Activated B cell treated with CpG ODN at 0.5 μM for 24 hours (primary cell): ENCODE measurements at regions not wholly inside any gene's neighbourhood (a gene's known extent, or its start where the extent isn't known, plus 50 kb on each side); places are given as distances from the start of the nearest gene placed in this dataset.

Source experiments
- ATAC-seq: fragments of 200-7000 bp; cut with Tn5 transposase; one replicate; pipeline ENCODE4 v1.10.0; 2021; ENCODE audit warnings: low read depth, mild to moderate bottlenecking, moderate library complexity
- CTCF ChIA-PET: fragments of 350-600 bp; sonication (Branson Sonifier 250); formaldehyde crosslinking; loops from one replicate; lab custom pipeline; 2021; ENCODE audit warnings: antibody characterized with exemption; lab: Charles Lee
- POLR2A ChIA-PET: fragments of 350-600 bp; sonication (Branson Sonifier 250); formaldehyde crosslinking; loops from one replicate; lab custom pipeline; 2021; ENCODE audit warnings: antibody characterized with exemption; lab: Charles Lee
- DNase-seq: peaks from one replicate; pipeline ENCODE4 v3.0.0; 2022
- H3K27ac Mint-ChIP-seq: one replicate; pipeline ENCODE4 v1.8.0; 2020; ENCODE audit warnings: mixed read lengths
- H3K27me3 Mint-ChIP-seq: one replicate; pipeline ENCODE4 v1.8.0; 2021; ENCODE audit warnings: mixed read lengths
- H3K36me3 Mint-ChIP-seq: one replicate; pipeline ENCODE4 v1.8.0; 2021; ENCODE audit warnings: low read depth, mixed read lengths
- H3K4me1 Mint-ChIP-seq: one replicate; pipeline ENCODE4 v1.8.0; 2021; ENCODE audit warnings: mixed read lengths
- H3K4me3 Mint-ChIP-seq: one replicate; pipeline ENCODE4 v1.8.0; 2020; ENCODE audit warnings: mild to moderate bottlenecking, mixed read lengths
- H3K9me3 Mint-ChIP-seq: one replicate; pipeline ENCODE4 v1.8.0; 2020; ENCODE audit warnings: mixed read lengths
- intact Hi-C: fragments of 100-400 bp; cut with micrococcal nuclease; formaldehyde crosslinking; loops from one replicate; pipeline ENCODE4 v1.15.1; 2024
- TF ChIP-seq, protein P1 (sequence below): fragments of 200-600 bp; IDR thresholded peaks from one replicate; pipeline ENCODE4 v1.8.0; 2022; ENCODE audit warnings: antibody characterized with exemption, mild to moderate bottlenecking

DNA sequence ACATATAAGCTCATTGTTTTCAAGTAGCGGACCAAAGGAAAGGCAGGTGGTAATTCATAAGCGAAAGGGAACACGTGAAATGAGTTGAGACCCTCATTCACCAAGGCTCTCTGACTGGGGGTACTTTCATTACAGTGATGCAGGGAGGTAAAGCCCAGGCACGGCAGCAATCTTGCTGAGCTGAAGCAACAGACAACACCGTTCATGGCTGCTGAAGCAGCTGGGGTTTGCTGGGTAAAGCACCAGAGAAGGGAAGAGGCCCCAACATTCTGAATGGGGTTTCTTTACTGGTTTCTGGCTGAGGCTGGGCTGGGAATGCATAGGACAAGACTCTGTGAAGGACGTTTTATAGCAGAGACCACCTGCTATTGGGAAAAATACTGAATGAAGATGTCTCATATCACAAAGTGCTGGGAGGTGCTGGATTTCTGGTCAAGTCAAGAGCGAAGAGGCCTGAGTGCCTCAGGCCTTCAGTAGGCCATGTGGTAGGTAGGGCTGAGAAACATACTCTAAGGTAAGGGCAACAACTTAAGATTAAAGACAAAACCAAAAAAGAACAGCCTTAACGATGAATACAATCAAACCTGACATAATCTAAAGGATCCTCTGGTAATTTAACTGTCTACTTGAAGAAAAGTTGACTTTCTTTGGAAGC is 324.7 kb upstream of the PIK3C3 start:
- H3K27me3 Mint-ChIP-seq, result no peaks in the 10 kb centered on the region
- ATAC-seq (no peak), DNase-seq (no peak)
- POLR2A ChIA-PET, result no interaction called here
- no peak overlapping the region for H3K4me3 Mint-ChIP-seq
- TF ChIP-seq, protein P1, sequence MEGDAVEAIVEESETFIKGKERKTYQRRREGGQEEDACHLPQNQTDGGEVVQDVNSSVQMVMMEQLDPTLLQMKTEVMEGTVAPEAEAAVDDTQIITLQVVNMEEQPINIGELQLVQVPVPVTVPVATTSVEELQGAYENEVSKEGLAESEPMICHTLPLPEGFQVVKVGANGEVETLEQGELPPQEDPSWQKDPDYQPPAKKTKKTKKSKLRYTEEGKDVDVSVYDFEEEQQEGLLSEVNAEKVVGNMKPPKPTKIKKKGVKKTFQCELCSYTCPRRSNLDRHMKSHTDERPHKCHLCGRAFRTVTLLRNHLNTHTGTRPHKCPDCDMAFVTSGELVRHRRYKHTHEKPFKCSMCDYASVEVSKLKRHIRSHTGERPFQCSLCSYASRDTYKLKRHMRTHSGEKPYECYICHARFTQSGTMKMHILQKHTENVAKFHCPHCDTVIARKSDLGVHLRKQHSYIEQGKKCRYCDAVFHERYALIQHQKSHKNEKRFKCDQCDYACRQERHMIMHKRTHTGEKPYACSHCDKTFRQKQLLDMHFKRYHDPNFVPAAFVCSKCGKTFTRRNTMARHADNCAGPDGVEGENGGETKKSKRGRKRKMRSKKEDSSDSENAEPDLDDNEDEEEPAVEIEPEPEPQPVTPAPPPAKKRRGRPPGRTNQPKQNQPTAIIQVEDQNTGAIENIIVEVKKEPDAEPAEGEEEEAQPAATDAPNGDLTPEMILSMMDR, result no peak
- H3K27ac Mint-ChIP-seq, result no peak overlapping the region
- intact Hi-C loops, result no loop called here
- CTCF ChIA-PET, result no interaction called here
- H3K4me1 Mint-ChIP-seq, result no peaks in the 10 kb centered on the region
- H3K9me3 Mint-ChIP-seq, result peaks cover 3% of the 10 kb centered on the region
- no peaks in the 10 kb centered on the region for H3K36me3 Mint-ChIP-seq

DNA sequence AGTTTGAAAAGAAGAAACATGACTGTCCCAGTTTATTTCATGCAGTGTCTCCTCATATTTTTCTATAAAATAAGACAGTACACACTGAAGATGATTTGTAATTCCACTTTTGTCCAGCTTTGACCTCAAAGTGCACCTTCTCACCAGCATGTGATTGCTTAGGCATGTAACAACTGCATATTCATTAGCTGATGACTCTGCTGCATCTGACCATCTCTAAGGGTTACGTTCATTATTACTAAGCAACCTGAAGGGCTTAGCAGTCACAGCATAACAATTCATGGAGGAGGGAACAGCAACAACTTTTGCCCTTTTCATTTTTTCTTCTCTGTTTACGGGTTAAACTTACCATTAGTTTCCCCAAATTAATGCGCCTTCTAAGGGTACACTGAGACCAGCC is 330.6 kb upstream of the PIK3C3 start:
- Mint-ChIP-seq H3K27ac (no peak overlapping the region), H3K4me1 (no peaks in the 10 kb centered on the region), H3K4me3 (no peak overlapping the region), H3K9me3 (no peaks in the 10 kb centered on the region), H3K27me3 (no peaks in the 10 kb centered on the region), H3K36me3 (no peaks in the 10 kb centered on the region)
- DNase-seq (no peak), ATAC-seq (no peak)
- intact Hi-C loops, result no loop called here
- TF ChIP-seq, protein P1, result no peak
- CTCF ChIA-PET, result no interaction called here
- POLR2A ChIA-PET, result no interaction called here

DNA sequence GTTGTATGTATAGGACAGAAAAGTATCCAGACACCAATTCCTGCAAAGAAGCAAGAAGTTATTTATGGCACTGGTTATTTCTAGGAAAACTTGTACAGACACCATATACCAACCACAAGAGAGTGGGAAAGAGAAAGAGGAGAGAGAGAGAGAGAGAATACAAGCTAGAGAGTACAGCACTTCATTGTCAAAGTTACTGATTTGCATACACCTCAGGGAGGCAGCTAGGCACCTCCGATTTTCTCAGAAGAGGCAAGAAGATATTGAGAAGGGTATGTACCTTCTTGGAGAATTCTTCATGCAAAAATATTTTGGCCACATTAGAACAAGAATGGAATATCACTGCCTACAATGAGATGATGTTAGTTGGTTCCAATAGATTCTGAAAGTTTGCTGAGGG is 333.9 kb upstream of the PIK3C3 start:
- Mint-ChIP-seq H3K4me1 (no peaks in the 10 kb centered on the region), H3K4me3 (no peak overlapping the region), H3K27ac (no peak overlapping the region), H3K9me3 (no peaks in the 10 kb centered on the region), H3K36me3 (no peaks in the 10 kb centered on the region), H3K27me3 (no peaks in the 10 kb centered on the region)
- POLR2A ChIA-PET, result no interaction called here
- CTCF ChIA-PET, result no interaction called here
- ATAC-seq (no peak), DNase-seq (no peak)
- intact Hi-C loops, result no loop called here
- TF ChIP-seq, protein P1, result no peak

DNA sequence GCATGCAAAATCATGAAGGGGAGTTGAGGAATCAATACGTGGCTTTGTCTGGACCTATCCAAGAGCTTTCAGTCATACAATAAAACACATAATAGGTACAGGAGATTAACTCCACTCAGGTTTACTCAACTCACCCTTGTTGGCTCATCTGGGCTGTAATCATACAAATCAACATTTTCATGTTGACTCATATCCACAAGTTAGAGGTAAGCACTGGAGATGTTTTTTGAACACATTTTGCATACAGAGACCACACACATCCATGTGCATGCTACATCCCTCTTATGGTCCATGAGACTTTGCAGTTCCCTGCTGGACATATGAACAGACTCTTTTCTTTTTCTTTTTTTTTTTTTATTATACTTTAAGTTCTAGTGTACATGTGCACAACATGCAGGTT is 336.9 kb upstream of the PIK3C3 start:
- DNase-seq (no peak), ATAC-seq (no peak)
- H3K9me3 Mint-ChIP-seq, result no peaks in the 10 kb centered on the region
- H3K4me1 Mint-ChIP-seq, result no peaks in the 10 kb centered on the region
- H3K27me3 Mint-ChIP-seq, result no peaks in the 10 kb centered on the region
- intact Hi-C loops, result no loop called here
- ChIA-PET CTCF (no interaction called here), POLR2A (no interaction called here)
- H3K4me3 Mint-ChIP-seq, result no peak overlapping the region
- no peak overlapping the region for H3K27ac Mint-ChIP-seq
- H3K36me3 Mint-ChIP-seq, result no peaks in the 10 kb centered on the region
- TF ChIP-seq, protein P1, result no peak

DNA sequence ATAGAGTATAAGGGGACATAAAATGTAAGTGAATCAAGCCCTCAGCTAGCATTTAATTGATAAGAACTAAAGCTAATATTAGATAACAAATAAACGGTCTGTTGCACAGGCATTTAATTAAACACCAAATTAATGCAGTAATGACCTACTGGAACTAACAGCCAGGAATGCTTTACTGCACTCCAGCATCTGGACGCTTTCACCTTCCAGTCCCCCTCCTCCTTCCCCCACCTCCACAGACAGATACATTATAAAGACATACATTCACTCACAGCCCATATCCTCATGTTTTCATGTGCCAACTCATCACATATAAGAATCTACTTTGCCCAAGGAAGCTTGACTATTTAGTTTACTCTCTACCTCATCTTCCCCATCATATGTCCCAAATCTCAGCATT is 337.4 kb upstream of the PIK3C3 start:
- intact Hi-C loops, result no loop called here
- no peaks in the 10 kb centered on the region for H3K36me3 Mint-ChIP-seq
- H3K9me3 Mint-ChIP-seq, result no peaks in the 10 kb centered on the region
- no peak overlapping the region for H3K4me3 Mint-ChIP-seq
- ATAC-seq, result no peak
- CTCF ChIA-PET, result no interaction called here
- TF ChIP-seq, protein P1, result no peak
- no peaks in the 10 kb centered on the region for H3K27me3 Mint-ChIP-seq
- H3K4me1 Mint-ChIP-seq, result no peaks in the 10 kb centered on the region
- H3K27ac Mint-ChIP-seq, result no peak overlapping the region
- POLR2A ChIA-PET, result no interaction called here
- no peak for DNase-seq
